ENCODE measurements at regions not wholly inside any gene's neighbourhood (a gene's known extent, or its start where the extent isn't known, plus 50 kb on each side); places are given as distances from the start of the nearest gene placed in this dataset.

DNA sequence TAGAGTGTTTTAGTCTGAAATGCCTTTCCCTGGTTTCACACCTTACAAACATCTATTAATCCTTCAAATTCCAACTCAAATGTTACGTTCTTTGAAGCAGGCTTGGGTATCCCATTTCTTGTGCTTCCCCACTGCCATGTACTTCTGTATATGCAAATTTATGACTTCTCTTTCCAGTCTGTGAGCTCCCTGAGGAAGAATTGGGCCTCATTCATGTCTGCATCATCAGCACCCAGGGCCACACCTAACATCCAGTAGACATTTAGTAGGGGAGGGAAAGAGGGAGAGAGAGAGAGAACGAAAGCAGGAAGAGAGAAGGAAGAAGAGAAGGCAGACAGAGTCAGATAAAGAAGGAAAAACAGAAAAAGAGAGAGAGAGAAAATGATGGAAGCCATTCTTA lies 53.3 kb upstream of the KY start:
- TF ChIP-seq, protein P1, sequence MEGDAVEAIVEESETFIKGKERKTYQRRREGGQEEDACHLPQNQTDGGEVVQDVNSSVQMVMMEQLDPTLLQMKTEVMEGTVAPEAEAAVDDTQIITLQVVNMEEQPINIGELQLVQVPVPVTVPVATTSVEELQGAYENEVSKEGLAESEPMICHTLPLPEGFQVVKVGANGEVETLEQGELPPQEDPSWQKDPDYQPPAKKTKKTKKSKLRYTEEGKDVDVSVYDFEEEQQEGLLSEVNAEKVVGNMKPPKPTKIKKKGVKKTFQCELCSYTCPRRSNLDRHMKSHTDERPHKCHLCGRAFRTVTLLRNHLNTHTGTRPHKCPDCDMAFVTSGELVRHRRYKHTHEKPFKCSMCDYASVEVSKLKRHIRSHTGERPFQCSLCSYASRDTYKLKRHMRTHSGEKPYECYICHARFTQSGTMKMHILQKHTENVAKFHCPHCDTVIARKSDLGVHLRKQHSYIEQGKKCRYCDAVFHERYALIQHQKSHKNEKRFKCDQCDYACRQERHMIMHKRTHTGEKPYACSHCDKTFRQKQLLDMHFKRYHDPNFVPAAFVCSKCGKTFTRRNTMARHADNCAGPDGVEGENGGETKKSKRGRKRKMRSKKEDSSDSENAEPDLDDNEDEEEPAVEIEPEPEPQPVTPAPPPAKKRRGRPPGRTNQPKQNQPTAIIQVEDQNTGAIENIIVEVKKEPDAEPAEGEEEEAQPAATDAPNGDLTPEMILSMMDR (IDR thresholded peaks at IDR 0.05; ENCODE audit: insufficient read depth, low read length, missing control alignments), result no peak
- POLR2A ChIA-PET, result no interaction called here
- no peak overlapping the region for H3K4me3 ChIP-seq (ENCODE audit: low read depth, low read length)
- no peak for DNase-seq (ENCODE audit: low read depth, low spot score)
- CTCF ChIA-PET, result interaction anchor here (0.8 to 0.9 kb wide), 2 partner anchors 16 to 23 kb away, joined by 3 to 4 read pairs; no protein-coding TSS in a partner anchor

DNA sequence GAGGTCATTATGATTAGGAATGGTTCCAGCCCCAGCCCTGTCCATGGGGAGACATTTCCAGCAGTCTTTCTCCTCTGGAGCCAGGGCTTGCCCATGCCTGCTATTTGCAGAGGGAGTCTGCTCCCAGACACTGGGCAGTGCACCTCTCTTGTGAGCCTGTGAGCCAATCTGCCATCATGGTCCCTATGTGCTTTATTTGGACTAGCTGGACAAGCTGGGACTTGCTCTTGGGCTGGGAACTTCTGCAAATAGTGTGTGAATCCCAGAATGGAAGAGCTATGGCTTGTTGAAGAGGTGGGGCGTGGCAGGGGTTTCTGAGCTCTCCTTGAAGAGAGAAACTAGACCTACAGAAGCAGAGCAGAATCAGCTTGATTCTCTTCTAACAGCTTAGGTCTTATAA lies 53.7 kb upstream of the KY start:
- TF ChIP-seq, protein P1 (IDR thresholded peaks at IDR 0.05; ENCODE audit: insufficient read depth, low read length, missing control alignments), result no peak
- POLR2A ChIA-PET, result no interaction called here
- CTCF ChIA-PET, result interaction anchor here (0.8 kb wide), 1 partner anchor 16 kb away, joined by 4 read pairs; no protein-coding TSS in a partner anchor
- H3K4me3 ChIP-seq (ENCODE audit: low read depth, low read length), result no peak overlapping the region
- no peak for DNase-seq (ENCODE audit: low read depth, low spot score)

DNA sequence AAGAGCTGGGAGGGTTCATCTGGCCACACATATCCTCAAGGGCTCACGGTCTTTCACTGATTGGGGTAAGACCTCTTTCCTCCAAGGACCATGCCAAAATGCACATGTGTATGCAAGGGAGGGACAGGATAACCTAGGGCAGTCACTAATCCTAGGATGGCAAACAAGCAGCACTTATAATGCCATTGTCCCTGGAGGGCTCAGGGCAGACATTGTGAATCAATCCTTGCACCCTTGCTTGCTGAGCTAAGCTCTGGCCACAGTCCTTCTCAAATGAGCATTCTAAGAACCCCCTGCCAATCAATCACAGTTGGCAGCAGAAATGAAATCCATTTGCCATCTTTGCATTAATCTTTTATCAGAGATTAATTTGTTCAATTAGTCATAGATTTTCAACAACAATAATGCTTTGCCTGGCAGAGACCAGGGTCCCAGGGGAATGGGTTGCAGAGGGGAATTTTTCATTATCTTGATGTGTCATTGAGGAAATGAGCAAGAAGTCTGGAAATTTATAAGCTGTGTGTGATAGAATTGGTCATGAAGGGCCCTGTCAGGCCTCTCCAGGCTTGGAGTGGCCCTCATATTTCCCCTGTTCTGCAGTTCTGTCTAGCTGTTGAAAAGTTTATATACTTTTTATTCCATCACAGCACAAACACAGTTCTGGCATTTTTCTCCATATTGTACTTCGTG lies 57.2 kb upstream of the KY start:
- DNase-seq (ENCODE audit: low read depth, low spot score), result no peak
- TF ChIP-seq, protein P1 (IDR thresholded peaks at IDR 0.05; ENCODE audit: insufficient read depth, low read length, missing control alignments), result no peak
- CTCF ChIA-PET, result no interaction called here
- POLR2A ChIA-PET, result interaction anchor here (1.1 kb wide), 1 partner anchor 21 kb away, joined by 5 read pairs; no protein-coding TSS in a partner anchor
- H3K4me3 ChIP-seq (ENCODE audit: low read depth, low read length), result no peak overlapping the region

DNA sequence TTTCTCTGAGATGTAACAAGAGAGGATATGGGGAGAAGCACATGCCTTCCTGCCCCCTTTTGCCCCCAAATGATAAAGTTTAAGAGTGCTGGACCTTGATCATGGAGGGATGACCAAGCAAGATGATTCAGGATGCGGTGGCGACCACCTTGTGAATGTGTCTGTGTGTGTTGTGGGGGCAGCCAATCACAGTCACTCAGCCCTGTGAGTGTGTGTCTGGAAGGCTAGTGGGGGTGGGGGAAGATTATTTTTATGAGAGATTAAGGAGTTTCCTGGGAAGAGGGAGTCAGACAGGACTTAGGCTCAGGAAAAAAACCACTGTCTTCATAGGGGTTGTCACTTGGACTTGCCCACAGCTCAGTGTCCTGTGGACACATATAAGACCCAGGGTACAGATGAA lies 57.8 kb upstream of the KY start:
- ChIA-PET POLR2A (no interaction called here), CTCF (no interaction called here)
- no peak for DNase-seq (ENCODE audit: low read depth, low spot score)
- TF ChIP-seq, protein P1 (IDR thresholded peaks at IDR 0.05; ENCODE audit: insufficient read depth, low read length, missing control alignments), result no peak
- H3K4me3 ChIP-seq (ENCODE audit: low read depth, low read length), result no peak overlapping the region

DNA sequence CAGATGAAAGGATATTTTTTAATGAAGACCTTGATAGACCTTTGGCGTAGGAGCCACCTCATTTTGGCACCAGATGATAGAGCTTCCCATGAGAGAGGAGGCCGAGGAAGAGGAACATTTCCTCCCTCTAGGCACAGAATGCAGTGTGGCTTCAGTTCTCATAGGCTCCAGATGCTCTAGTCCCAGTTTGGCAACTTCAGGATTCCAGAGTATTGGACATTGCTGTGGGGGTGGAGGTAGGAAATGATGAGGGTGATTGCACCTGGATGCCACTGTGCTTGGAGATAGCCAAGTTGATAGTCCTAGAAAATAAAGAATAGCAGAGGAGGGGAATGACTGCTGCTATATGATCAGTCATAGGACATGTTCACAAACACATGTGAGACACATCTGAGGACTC lies 58.3 kb upstream of the KY start:
- H3K4me3 ChIP-seq (ENCODE audit: low read depth, low read length), result no peak overlapping the region
- ChIA-PET POLR2A (no interaction called here), CTCF (no interaction called here)
- DNase-seq (ENCODE audit: low read depth, low spot score), result no peak
- TF ChIP-seq, protein P1 (IDR thresholded peaks at IDR 0.05; ENCODE audit: insufficient read depth, low read length, missing control alignments), result no peak

DNA sequence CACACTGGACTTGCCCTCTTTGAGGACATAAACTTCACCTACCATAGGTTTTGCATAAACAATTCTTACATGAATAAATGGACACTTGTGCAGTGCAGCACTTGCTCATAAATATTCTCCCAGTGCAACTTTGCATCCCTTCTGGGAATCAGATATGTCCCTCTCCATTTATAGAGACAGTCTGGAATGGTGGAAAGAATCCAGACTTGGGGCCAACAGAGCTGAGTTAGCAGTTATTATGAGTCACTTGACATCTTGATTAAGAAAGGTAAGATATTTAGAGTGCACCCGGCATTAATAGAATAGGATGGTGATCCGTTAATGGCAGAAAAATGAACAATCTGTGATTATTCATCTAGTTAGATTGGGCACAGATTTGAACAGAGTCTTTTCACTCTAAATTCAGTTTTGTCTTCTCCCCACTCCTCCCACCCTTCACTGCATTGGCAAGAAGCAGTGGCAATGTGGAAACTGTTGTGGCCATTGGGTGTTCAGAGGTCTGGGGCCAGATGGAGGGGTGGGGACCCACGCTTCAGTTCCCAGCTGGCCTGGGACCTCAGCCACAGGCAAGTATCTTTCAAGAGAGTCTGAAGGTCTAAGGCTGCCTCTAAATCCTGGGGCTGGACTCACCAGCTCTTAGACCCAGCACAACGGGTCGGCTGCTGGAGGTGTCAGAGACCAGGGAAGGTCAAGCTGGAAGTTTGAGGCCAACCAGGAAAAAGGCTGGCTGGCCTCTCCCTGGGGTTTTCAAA lies 58.9 kb upstream of the KY start:
- no peak for DNase-seq (ENCODE audit: low read depth, low spot score)
- no peak overlapping the region for H3K4me3 ChIP-seq (ENCODE audit: low read depth, low read length)
- CTCF ChIA-PET, result interaction anchor here (1.2 kb wide), 1 partner anchor 68 kb away, joined by 3 read pairs; no protein-coding TSS in a partner anchor
- POLR2A ChIA-PET, result interaction anchor here (0.5 kb wide), 1 partner anchor 1892 kb away, joined by 3 read pairs; no protein-coding TSS in a partner anchor
- TF ChIP-seq, protein P1 (IDR thresholded peaks at IDR 0.05; ENCODE audit: insufficient read depth, low read length, missing control alignments), result no peak

Data from AG04449 (cell line).